ENCODE measurements at regions not wholly inside any gene's neighbourhood (a gene's known extent, or its start where the extent isn't known, plus 50 kb on each side); places are given as distances from the start of the nearest gene placed in this dataset.
"Not testable (repeated sequence)": the region's sequence is repeated elsewhere in the genome, so short reads cannot be mapped to it uniquely, and the experiment has no call there.

DNA sequence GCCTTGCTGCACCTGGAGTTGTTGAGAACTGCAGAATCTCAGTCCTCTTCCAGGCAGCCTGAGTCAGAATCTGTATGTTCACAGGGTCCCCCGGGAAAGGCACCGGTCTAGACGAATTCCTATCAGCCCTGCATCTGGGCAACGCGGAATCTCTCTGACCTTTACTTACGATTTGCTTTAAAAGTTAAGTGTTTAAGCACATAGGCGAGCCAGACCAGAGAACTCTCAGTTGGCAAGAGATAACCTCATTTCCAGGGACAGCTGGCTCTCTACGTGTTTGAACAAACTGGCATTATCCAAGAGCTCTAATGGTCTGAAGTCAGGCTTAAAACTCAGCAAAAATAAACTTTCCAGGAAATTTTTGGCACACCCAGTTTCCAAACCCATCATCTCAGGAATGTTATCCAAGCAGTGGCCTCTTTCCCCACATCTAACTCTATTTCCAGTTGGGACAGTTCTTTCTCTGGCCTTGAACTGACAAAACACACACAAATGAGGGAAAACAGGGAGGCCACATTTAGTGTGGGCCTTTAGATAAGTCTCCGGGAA is 53.4 kb downstream of the HES1 start:
- no peak for DNase-seq

DNA sequence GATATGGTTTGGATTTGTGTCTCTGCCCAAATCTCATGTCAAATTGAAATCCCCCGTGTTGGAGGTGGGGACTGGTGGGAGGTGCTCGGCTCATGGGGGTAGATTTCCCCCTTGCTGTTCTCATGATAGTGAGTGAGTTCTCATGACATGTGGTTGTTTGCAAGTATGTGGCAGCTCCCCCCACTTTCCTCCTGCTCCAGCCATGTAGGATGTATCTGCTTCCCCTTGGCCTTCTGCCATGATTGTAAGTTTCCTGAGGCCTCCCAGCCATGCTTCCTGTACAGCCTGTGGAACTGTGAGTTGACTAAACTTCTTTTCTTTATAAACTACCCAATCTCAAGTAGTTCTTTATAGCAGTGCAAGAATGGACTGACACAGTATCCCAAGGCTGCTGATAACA is 55.9 kb downstream of the HES1 start:
- not testable (repeated sequence) for DNase-seq

DNA sequence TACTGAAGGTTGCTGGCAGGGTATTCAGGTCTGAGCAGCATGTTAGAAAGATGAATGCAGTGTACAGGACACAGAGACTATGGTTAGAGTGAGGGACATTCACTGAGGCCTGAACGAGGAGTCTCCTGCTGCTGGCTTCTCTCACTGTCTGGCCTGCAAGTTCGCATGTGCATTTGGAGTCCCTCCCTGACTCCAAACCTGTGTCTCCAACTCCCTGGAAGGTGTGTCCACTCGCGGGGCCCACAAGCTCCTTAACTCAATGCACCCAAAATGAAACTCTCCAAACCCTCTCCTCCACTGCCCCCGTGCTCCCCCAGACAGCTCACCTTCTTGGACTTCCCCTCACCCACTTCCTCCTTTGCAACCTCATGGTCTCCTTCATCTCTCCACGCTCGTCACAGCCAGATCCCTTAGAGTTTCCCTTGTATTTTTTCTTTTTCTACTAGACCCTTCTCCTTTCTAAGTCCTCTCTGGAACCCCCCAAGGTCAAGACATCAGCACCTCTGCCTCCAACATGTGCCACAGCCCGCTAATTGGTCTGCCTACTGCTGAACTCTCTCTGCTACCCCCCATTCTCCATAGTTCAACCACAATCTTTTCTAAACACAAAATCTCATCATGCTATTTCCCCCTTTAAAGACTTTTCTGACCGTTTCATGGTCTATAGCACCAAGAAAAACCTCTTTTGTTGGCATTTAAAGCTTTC is 58.3 kb downstream of the HES1 start:
- DNase-seq = no peak

DNA sequence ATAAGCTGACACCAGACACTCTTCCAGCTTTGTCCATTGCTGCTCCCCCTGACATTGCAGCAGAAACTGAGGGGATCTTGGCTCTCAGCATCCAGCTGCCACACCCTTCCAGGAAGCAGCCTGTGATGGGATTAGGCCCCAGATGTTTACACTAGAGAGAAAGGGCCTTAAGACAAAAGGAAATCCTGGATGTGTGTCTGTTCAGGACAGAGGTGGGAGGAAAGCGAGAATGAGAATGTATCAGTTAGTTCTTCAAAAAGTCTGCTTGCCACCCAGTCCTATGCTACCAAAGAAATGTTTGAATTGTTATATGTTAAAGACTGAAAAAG is 58.8 kb downstream of the HES1 start:
- DNase-seq = no peak

DNA sequence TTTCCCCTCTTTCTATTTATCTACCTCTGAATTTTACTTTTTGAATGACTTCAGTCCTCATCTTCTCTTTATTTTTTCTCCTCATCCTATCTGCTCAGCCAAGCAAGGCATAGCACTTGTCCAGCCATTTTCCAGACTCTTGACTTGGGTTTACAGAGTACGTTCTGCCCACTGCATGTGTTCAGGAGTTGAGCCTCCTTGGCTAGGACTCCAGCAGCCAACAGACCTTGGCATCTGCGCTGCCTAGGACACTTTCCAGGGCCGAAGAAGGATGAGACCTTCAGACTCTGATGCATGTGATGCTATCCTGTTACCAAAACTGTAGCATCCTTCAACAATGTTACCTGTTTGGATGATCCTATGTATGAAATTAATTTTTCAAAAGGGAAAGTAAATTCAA is 59.7 kb downstream of the HES1 start:
- no peak for DNase-seq

GRCh38 chr3:194196876-194197275 is 60.9 kb downstream of the HES1 start:
- DNase-seq = no peak

DNA sequence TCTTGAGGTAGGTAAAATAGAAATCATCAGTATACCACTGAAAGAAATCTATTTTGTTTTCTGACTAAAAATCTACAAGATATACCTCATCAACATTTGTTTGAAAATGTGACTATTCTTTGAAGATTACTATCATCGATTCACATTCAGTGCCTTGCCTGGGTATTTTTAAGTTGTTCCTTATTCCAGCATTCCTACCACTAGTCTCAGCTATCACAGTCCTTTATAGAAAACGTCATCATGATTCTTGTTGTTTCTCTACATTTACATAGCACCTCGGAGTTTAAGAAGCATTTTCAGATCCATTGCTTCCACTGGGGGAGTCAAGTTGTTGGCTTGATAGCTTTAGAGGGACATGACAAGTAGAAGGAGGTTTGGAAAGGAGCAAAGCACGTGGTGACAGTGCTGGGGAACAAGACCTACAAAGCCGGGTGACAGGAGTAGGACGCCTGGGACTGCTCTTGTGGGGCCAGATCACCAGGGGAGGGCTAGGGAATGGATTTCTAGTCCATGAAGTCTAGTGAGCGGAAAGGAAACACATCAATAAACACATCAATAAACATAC is 61.5 kb downstream of the HES1 start:
- DNase-seq = no peak

DNA sequence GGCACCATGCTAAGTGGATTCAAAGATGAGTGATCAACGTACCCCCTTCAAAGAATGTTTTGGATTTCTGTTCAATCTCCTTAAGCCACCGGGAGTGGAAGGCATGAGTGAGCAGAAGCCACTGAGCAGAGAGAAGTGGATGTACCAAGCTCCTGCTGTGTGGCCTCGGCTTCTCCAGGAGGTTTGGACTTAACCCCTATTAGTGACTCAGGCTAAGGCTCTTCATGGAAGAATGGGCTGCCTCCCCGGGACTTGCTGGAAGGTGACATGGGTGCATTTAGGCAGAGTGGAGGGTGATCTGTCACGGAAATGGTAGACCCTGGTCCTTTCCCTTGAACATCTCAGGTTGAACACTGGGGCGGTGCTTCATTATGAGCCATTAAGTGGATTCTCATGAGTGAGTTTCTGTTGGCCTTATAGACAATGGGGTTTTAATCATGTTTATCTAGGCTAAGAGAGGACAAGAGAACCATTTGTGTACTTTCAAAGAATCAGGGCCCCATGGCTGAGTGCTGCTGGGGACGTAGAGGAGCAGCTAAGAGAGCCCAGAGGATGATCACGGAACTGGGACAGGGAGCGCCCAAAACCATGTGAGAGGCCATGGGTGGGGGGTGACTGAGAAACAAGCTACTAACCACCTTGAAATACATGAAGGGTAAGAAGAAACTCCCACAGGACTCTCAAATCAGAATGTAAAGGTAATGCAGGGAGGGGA is 62.2 kb downstream of the HES1 start:
- DNase-seq = no peak

- no peak for DNase-seq
These were observed 63.0 kb downstream of the HES1 start for GRCh38 chr3:194198938-194199337.

GRCh38 chr3:194200422-194201081 is 64.6 kb downstream of the HES1 start:
- DNase-seq = no peak

GRCh38 chr3:194201953-194202666 is 66.2 kb downstream of the HES1 start:
- DNase-seq = no peak

- peak; percentile 47 for DNase-seq
These were observed 67.6 kb downstream of the HES1 start for GRCh38 chr3:194203482-194204041.

GRCh38 chr3:194204042-194204987 is 68.4 kb downstream of the HES1 start:
- DNase-seq = peak; percentile 44

DNA sequence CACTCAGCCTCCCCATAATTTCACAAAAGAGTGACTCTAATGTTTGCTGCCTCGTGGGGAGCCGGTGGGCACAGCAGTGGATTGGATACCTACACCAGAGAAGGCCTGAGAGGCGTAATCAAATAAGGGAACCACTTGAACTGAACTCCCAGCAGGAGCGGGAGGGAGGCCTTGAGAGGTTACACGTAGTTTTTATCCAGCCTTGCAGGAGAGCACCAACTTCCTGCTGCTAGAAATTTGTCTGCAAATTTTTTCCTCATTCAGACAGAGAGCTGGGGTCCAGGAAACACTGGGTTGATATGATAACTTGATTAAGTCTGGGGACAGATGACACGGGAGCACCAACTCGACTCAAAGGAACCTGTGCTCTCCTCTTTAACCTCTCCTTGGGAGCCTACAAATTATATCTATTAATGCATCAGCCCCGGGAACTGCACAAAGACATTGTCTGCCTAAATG is 69.8 kb downstream of the HES1 start:
- peak; percentile 28 for DNase-seq

GRCh38 chr3:194206320-194206719 is 70.4 kb downstream of the HES1 start:
- no peak for DNase-seq

DNA sequence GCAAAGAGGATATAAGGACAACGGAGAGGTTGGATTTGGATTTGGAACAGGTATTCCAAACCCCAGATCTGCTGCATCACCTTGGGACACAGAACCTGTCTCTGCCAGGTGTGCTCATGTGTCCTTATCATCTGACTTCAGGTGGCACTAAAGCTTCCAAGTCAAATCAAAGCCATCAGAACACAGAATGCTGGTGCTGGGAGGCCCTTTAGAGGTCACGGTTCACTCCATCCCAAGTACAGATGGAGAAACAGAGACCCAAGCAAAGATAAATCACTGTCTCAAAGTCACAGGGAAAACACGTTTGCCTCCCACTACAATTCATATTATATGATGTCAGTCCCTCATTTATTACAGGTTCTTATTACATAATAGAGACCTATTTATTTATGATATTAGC is 72.8 kb downstream of the HES1 start:
- no peak for DNase-seq

GRCh38 chr3:194212161-194212844 is 76.4 kb downstream of the HES1 start:
- no peak for DNase-seq

DNA sequence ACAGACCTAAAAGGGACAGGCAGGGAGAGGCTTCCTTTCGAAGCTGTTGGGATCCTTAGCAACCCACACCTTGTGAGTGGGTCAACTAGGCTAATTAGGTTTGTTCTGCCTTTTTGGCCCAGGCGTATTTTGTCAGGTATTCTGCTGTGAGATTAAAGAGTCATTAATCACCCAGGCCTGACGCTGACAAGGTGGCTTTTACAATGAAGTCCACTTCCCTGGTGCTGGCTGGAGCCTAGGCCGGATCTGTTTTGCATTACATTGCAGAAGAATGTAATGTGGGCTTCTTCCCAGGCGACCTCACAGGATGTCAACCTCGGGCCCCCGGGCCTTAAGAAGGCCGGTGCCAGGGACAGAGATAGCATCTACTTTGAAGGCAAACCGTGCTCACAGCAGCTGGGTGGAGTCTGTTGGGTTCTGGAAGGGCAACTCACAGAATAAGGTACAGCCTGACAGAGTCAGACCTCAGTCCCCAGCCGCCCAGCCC is 76.9 kb downstream of the HES1 start:
- no peak for DNase-seq

DNA sequence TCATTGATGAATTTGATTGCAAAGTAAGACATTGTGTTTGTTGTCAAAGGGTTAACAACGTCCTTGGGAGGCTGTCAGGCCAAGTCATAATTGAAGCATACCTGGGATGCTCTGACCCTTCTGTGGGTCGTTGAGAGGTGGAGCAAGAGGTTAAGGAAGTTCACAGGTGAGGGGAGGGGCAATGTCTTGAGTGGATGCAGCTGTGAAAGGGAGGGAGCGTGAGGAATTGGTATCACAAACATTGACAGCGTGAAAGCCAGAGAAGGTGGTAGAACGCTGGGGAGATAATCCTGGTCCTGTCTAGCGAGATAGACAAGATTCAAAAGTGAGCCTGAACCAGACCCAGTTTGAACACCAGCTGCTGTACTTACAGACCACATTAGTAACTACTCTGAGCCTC is 79.4 kb downstream of the HES1 start:
- DNase-seq = no peak

GRCh38 chr3:194218646-194219453 is 82.9 kb downstream of the HES1 start:
- no peak for DNase-seq
